ENCODE measurements at regions not wholly inside any gene's neighbourhood (a gene's known extent, or its start where the extent isn't known, plus 50 kb on each side); places are given as distances from the start of the nearest gene placed in this dataset.

GRCh38 chr5:110115503-110115902, 425.8 kb downstream of the MAN2A1 start:
- ATAC-seq: no peak

GRCh38 chr5:110116539-110116938, 426.8 kb downstream of the MAN2A1 start:
- H3K9me3 Mint-ChIP-seq: peaks cover 3% of the 10 kb centered on the region
- no peaks in the 10 kb centered on the region for H3K4me1 Mint-ChIP-seq
- DNase-seq (ENCODE audit: low spot score in 2 of 2): no peak

More at GRCh38 chr5:110115503-110115902, 425.8 kb downstream of the MAN2A1 start:
- Mint-ChIP-seq H3K9me3 (peaks cover 3% of the 10 kb centered on the region), H3K4me1 (no peaks in the 10 kb centered on the region), H3K27ac (no peak overlapping the region), H3K36me3 (no peaks in the 10 kb centered on the region), H3K4me3 (no peak overlapping the region)
- DNase-seq (ENCODE audit: low spot score in 2 of 2): no peak

GRCh38 chr5:110134963-110135935, 445.5 kb downstream of the MAN2A1 start:
- no peak for ATAC-seq
- Mint-ChIP-seq H3K36me3 (no peaks in the 10 kb centered on the region), H3K27ac (no peak overlapping the region), H3K4me3 (no peak overlapping the region), H3K9me3 (peaks cover 19% of the 10 kb centered on the region), H3K4me1 (no peaks in the 10 kb centered on the region)
- DNase-seq (ENCODE audit: low spot score in 2 of 2): no peak

More at GRCh38 chr5:110116539-110116938, 426.8 kb downstream of the MAN2A1 start:
- Mint-ChIP-seq H3K4me3 (no peak overlapping the region), H3K27ac (no peak overlapping the region), H3K36me3 (no peaks in the 10 kb centered on the region)
- no peak for ATAC-seq

- Mint-ChIP-seq H3K4me3 (no peak overlapping the region), H3K27ac (no peak overlapping the region), H3K9me3 (no peaks in the 10 kb centered on the region), H3K36me3 (no peaks in the 10 kb centered on the region), H3K4me1 (no peaks in the 10 kb centered on the region)
- ATAC-seq (no peak), DNase-seq (ENCODE audit: low spot score in 2 of 2) (no peak)
These were observed 460.5 kb downstream of the MAN2A1 start for GRCh38 chr5:110150199-110150598.

GRCh38 chr5:110159202-110159601, 469.5 kb downstream of the MAN2A1 start:
- ATAC-seq (no peak), DNase-seq (ENCODE audit: low spot score in 2 of 2) (no peak)
- Mint-ChIP-seq H3K4me1 (no peaks in the 10 kb centered on the region), H3K27ac (no peak overlapping the region), H3K9me3 (no peaks in the 10 kb centered on the region), H3K4me3 (no peak overlapping the region), H3K36me3 (no peaks in the 10 kb centered on the region)

GRCh38 chr5:110161162-110161561, 471.4 kb downstream of the MAN2A1 start:
- Mint-ChIP-seq H3K4me1 (no peaks in the 10 kb centered on the region), H3K4me3 (no peak overlapping the region), H3K27ac (no peak overlapping the region), H3K9me3 (no peaks in the 10 kb centered on the region), H3K36me3 (no peaks in the 10 kb centered on the region)
- ATAC-seq (no peak), DNase-seq (ENCODE audit: low spot score in 2 of 2) (no peak)

- H3K4me1 Mint-ChIP-seq: no peaks in the 10 kb centered on the region
- H3K9me3 Mint-ChIP-seq: no peaks in the 10 kb centered on the region
- no peak overlapping the region for H3K27ac Mint-ChIP-seq
- ATAC-seq: no peak
- no peaks in the 10 kb centered on the region for H3K36me3 Mint-ChIP-seq
- H3K4me3 Mint-ChIP-seq: no peak overlapping the region
- DNase-seq (ENCODE audit: low spot score in 2 of 2): no peak
These were observed 475.6 kb downstream of the MAN2A1 start for GRCh38 chr5:110165366-110165765.

GRCh38 chr5:110167384-110167783, 477.7 kb downstream of the MAN2A1 start:
- no peaks in the 10 kb centered on the region for H3K4me1 Mint-ChIP-seq
- H3K27ac Mint-ChIP-seq: no peak overlapping the region
- H3K4me3 Mint-ChIP-seq: no peak overlapping the region
- H3K36me3 Mint-ChIP-seq: no peaks in the 10 kb centered on the region
- no peak for DNase-seq (ENCODE audit: low spot score in 2 of 2)
- ATAC-seq: no peak
- H3K9me3 Mint-ChIP-seq: peaks cover 4% of the 10 kb centered on the region

GRCh38 chr5:110169461-110169860, 479.7 kb downstream of the MAN2A1 start:
- H3K36me3 Mint-ChIP-seq: no peaks in the 10 kb centered on the region
- H3K4me3 Mint-ChIP-seq: no peak overlapping the region
- no peak for ATAC-seq
- no peak for DNase-seq (ENCODE audit: low spot score in 2 of 2)
- no peak overlapping the region for H3K27ac Mint-ChIP-seq
- H3K4me1 Mint-ChIP-seq: no peaks in the 10 kb centered on the region
- peaks cover 4% of the 10 kb centered on the region for H3K9me3 Mint-ChIP-seq

GRCh38 chr5:110177729-110178128, 488.0 kb downstream of the MAN2A1 start:
- DNase-seq (ENCODE audit: low spot score in 2 of 2): no peak
- ATAC-seq: no peak
- Mint-ChIP-seq H3K36me3 (no peaks in the 10 kb centered on the region), H3K27ac (no peak overlapping the region), H3K4me1 (no peaks in the 10 kb centered on the region), H3K4me3 (no peak overlapping the region), H3K9me3 (no peaks in the 10 kb centered on the region)

GRCh38 chr5:110179321-110179720, 489.6 kb downstream of the MAN2A1 start:
- ATAC-seq: no peak
- H3K36me3 Mint-ChIP-seq: no peaks in the 10 kb centered on the region
- H3K4me3 Mint-ChIP-seq: no peak overlapping the region
- H3K4me1 Mint-ChIP-seq: no peaks in the 10 kb centered on the region
- no peak for DNase-seq (ENCODE audit: low spot score in 2 of 2)
- H3K27ac Mint-ChIP-seq: no peak overlapping the region
- peaks cover 3% of the 10 kb centered on the region for H3K9me3 Mint-ChIP-seq

GRCh38 chr5:110194191-110194590, 504.5 kb downstream of the MAN2A1 start:
- ATAC-seq: no peak
- no peak overlapping the region for H3K4me3 Mint-ChIP-seq
- H3K9me3 Mint-ChIP-seq: peaks cover 3% of the 10 kb centered on the region
- H3K36me3 Mint-ChIP-seq: no peaks in the 10 kb centered on the region
- no peaks in the 10 kb centered on the region for H3K4me1 Mint-ChIP-seq
- DNase-seq (ENCODE audit: low spot score in 2 of 2): no peak
- no peak overlapping the region for H3K27ac Mint-ChIP-seq

GRCh38 chr5:110195288-110195687, 505.6 kb downstream of the MAN2A1 start:
- DNase-seq (ENCODE audit: low spot score in 2 of 2) (no peak), ATAC-seq (no peak)
- Mint-ChIP-seq H3K36me3 (no peaks in the 10 kb centered on the region), H3K4me3 (no peak overlapping the region), H3K9me3 (peaks cover 6% of the 10 kb centered on the region), H3K4me1 (no peaks in the 10 kb centered on the region), H3K27ac (no peak overlapping the region)

- ATAC-seq (no peak), DNase-seq (ENCODE audit: low spot score in 2 of 2) (no peak)
- no peak overlapping the region for H3K4me3 Mint-ChIP-seq
- H3K36me3 Mint-ChIP-seq: no peaks in the 10 kb centered on the region
- no peak overlapping the region for H3K27ac Mint-ChIP-seq
- no peaks in the 10 kb centered on the region for H3K4me1 Mint-ChIP-seq
- peaks cover 3% of the 10 kb centered on the region for H3K9me3 Mint-ChIP-seq
These were observed 512.1 kb downstream of the MAN2A1 start for GRCh38 chr5:110201791-110202190.

GRCh38 chr5:110203661-110204060, 513.9 kb downstream of the MAN2A1 start:
- no peaks in the 10 kb centered on the region for H3K36me3 Mint-ChIP-seq
- no peak for ATAC-seq
- H3K4me3 Mint-ChIP-seq: no peak overlapping the region
- H3K27ac Mint-ChIP-seq: no peak overlapping the region
- H3K4me1 Mint-ChIP-seq: no peaks in the 10 kb centered on the region
- peaks cover 3% of the 10 kb centered on the region for H3K9me3 Mint-ChIP-seq
- no peak for DNase-seq (ENCODE audit: low spot score in 2 of 2)

GRCh38 chr5:110209401-110209800, 517.1 kb downstream of the TMEM232 start:
- no peak overlapping the region for H3K27ac Mint-ChIP-seq
- DNase-seq (ENCODE audit: low spot score in 2 of 2): no peak
- H3K9me3 Mint-ChIP-seq: no peaks in the 10 kb centered on the region

More at GRCh38 chr5:110209401-110209800, 517.1 kb downstream of the TMEM232 start:
- Mint-ChIP-seq H3K4me1 (no peaks in the 10 kb centered on the region), H3K36me3 (peaks cover 7% of the 10 kb centered on the region), H3K4me3 (no peak overlapping the region)
- ATAC-seq: no peak
